ENCODE measurements at regions not wholly inside any gene's neighbourhood (a gene's known extent, or its start where the extent isn't known, plus 50 kb on each side); places are given as distances from the start of the nearest gene placed in this dataset.
A peak's percentile ranks its signal among the peaks of the same experiment; 100 is the strongest.

DNA sequence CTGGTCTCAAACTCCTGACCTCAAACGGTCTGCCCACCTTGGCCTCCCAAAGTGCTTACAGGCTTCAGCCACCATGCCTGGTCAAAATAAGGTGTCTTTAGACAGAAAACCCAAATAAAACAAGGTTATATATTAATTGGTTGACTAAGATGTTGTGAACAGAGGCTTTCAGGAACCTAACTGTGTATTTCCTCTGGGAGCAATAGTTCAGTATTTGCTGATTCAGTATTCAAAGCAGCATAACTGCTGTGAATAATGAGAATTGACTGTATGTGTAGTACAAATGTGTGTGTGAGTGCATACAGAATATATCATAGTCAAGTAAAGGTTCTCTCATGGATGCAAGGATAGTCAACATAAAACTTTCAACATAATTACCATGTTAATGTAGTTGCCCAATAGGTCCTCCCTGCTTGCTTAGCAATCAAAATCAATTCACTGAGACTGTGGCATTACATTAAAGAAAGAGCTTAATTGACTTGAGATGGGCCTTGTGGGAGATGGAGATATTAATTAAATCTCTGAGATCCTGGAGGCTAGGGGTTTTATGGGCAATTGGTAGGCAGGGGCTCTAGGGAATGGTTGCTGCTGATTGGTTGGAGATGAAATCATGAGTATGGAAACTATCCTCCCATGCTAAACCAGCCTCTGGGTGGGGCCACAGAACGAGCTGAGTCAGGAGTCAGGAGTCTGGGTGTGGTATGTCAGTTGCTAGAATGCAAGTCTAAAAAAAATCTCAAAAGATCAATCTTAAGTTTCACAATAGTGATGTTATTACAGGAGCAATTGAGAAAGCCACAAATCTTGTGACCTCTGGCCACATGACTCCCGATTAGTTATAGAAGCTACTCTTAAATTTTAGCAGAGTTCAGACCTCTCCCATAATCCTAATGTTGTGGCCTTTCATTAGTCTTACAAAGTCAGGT, 162.7 kb downstream of the AKR1D1 start:
- Histone ChIP-seq H3K27me3 (ENCODE audit: insufficient read depth, poor library complexity, severe bottlenecking) (no peaks in the 10 kb centered on the region), H3K9me3 (ENCODE audit: severe bottlenecking) (peaks cover 2% of the 10 kb centered on the region), H3K4me3 (ENCODE audit: severe bottlenecking) (no peak overlapping the region), H3K4me1 (ENCODE audit: insufficient read depth, poor library complexity, severe bottlenecking) (no peaks in the 10 kb centered on the region), H3K27ac (ENCODE audit: poor library complexity, severe bottlenecking) (no peak overlapping the region), H3K36me3 (ENCODE audit: low read depth) (no peaks in the 10 kb centered on the region)
- ATAC-seq (ENCODE audit: low read depth) (peak; percentile 53; the same call in 2 of the 3 replicates), DNase-seq (ENCODE audit: low spot score) (no peak)
- TF ChIP-seq, protein P1, sequence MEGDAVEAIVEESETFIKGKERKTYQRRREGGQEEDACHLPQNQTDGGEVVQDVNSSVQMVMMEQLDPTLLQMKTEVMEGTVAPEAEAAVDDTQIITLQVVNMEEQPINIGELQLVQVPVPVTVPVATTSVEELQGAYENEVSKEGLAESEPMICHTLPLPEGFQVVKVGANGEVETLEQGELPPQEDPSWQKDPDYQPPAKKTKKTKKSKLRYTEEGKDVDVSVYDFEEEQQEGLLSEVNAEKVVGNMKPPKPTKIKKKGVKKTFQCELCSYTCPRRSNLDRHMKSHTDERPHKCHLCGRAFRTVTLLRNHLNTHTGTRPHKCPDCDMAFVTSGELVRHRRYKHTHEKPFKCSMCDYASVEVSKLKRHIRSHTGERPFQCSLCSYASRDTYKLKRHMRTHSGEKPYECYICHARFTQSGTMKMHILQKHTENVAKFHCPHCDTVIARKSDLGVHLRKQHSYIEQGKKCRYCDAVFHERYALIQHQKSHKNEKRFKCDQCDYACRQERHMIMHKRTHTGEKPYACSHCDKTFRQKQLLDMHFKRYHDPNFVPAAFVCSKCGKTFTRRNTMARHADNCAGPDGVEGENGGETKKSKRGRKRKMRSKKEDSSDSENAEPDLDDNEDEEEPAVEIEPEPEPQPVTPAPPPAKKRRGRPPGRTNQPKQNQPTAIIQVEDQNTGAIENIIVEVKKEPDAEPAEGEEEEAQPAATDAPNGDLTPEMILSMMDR (IDR thresholded peaks at IDR 0.05; ENCODE audit: poor library complexity, severe bottlenecking), result no peak

DNA sequence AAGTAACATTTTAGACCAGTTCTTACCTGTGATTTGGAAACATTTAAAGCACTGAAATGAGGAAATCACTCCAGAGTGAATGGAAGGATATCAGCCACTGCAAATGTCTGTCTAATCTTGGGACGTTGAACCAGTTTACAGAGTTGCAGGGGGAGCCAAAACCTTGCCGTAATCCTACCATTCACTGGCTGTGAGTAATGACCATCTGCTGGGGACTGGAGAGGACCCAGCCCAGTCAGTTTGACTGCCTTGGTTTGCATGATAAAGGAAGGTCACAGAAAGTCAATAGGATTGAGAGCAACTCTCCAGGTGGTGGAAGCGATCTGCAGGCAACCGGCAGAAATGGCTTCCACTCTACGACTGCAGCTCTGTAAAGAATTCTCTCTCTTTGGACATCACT, 167.2 kb downstream of the AKR1D1 start:
- Histone ChIP-seq H3K4me3 (ENCODE audit: severe bottlenecking) (no peak overlapping the region), H3K36me3 (ENCODE audit: low read depth) (no peaks in the 10 kb centered on the region), H3K4me1 (ENCODE audit: insufficient read depth, poor library complexity, severe bottlenecking) (no peaks in the 10 kb centered on the region), H3K9me3 (ENCODE audit: severe bottlenecking) (peaks cover 2% of the 10 kb centered on the region), H3K27me3 (ENCODE audit: insufficient read depth, poor library complexity, severe bottlenecking) (no peaks in the 10 kb centered on the region), H3K27ac (ENCODE audit: poor library complexity, severe bottlenecking) (no peak overlapping the region)
- TF ChIP-seq, protein P1 (IDR thresholded peaks at IDR 0.05; ENCODE audit: poor library complexity, severe bottlenecking), result no peak
- no peak; the same call in 1 of the 3 replicates for ATAC-seq (ENCODE audit: low read depth)
- DNase-seq (ENCODE audit: low spot score), result no peak

DNA sequence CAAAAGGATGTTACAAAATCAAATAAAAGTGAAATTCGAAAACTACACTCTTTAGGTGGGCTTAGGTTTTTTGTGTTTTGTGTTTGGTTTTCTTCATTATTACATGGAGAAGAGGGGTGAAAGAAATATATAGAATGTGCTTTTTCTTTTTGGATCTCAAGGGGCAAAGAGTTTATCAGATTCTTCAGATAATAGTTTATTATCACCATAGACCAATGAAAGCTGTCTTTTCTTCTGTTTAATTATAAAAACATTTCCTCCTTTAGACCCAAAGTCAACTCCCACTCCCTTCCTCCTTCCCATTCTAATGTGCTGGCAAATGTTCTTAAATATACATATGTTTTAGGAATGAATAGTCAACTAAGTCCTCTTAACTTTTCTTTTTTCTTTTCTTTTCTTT, 167.6 kb downstream of the AKR1D1 start:
- H3K9me3 ChIP-seq (ENCODE audit: severe bottlenecking), result peaks cover 2% of the 10 kb centered on the region
- DNase-seq (ENCODE audit: low spot score), result no peak
- no peaks in the 10 kb centered on the region for H3K4me1 ChIP-seq (ENCODE audit: insufficient read depth, poor library complexity, severe bottlenecking)
- no peak overlapping the region for H3K4me3 ChIP-seq (ENCODE audit: severe bottlenecking)
- H3K27ac ChIP-seq (ENCODE audit: poor library complexity, severe bottlenecking), result no peak overlapping the region
- no peaks in the 10 kb centered on the region for H3K27me3 ChIP-seq (ENCODE audit: insufficient read depth, poor library complexity, severe bottlenecking)
- no peak for ATAC-seq (ENCODE audit: low read depth)
- TF ChIP-seq, protein P1 (IDR thresholded peaks at IDR 0.05; ENCODE audit: poor library complexity, severe bottlenecking), result no peak
- H3K36me3 ChIP-seq (ENCODE audit: low read depth), result no peaks in the 10 kb centered on the region

DNA sequence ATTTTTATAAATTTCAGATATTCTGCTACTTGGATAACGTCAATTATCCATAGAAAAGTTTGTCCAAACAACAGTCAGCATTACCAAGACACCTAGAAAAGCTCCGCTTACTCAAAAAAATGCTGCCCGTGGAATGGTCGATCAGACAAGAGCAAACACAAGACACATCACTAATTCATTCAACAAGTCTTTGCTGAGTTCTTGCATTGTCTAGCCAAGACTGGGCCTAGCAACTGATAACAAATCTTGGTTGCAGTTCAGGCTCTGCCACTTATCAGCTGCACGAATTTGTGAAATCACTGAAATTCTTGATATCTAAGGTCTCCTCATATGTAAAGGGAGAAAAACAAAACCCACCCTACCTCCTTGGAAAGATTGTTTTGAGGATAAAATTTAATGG, 168.3 kb downstream of the AKR1D1 start:
- DNase-seq (ENCODE audit: low spot score) (no peak), ATAC-seq (ENCODE audit: low read depth) (no peak)
- H3K36me3 ChIP-seq (ENCODE audit: low read depth), result no peaks in the 10 kb centered on the region
- no peak overlapping the region for H3K27ac ChIP-seq (ENCODE audit: poor library complexity, severe bottlenecking)
- no peaks in the 10 kb centered on the region for H3K4me1 ChIP-seq (ENCODE audit: insufficient read depth, poor library complexity, severe bottlenecking)
- H3K4me3 ChIP-seq (ENCODE audit: severe bottlenecking), result no peak overlapping the region
- no peaks in the 10 kb centered on the region for H3K27me3 ChIP-seq (ENCODE audit: insufficient read depth, poor library complexity, severe bottlenecking)
- TF ChIP-seq, protein P1 (IDR thresholded peaks at IDR 0.05; ENCODE audit: poor library complexity, severe bottlenecking), result no peak
- H3K9me3 ChIP-seq (ENCODE audit: severe bottlenecking), result peaks cover 2% of the 10 kb centered on the region

DNA sequence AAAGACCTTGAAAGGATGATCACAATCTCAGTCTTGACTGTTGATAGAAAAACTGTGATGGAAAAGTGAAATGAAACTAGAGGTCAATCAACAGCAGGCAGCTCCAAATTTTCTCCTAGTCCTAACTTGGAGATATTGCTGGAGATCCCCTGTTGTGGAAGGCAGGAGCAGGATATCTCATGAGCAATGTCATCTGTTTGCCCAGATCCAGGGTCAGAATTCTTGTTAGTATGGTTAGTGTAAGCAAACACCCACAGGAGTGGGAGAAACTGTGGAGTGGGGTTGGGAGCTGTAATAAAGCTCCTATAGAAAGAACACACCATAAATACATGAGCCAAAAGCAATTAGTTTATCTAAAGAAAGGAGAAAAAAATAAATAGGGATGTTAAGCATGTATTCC, 169.0 kb downstream of the AKR1D1 start:
- DNase-seq (ENCODE audit: low spot score) (no peak), ATAC-seq (ENCODE audit: low read depth) (no peak)
- no peak overlapping the region for H3K4me3 ChIP-seq (ENCODE audit: severe bottlenecking)
- no peak overlapping the region for H3K27ac ChIP-seq (ENCODE audit: poor library complexity, severe bottlenecking)
- H3K36me3 ChIP-seq (ENCODE audit: low read depth), result no peaks in the 10 kb centered on the region
- H3K9me3 ChIP-seq (ENCODE audit: severe bottlenecking), result peaks cover 2% of the 10 kb centered on the region
- no peaks in the 10 kb centered on the region for H3K27me3 ChIP-seq (ENCODE audit: insufficient read depth, poor library complexity, severe bottlenecking)
- TF ChIP-seq, protein P1 (IDR thresholded peaks at IDR 0.05; ENCODE audit: poor library complexity, severe bottlenecking), result no peak
- no peaks in the 10 kb centered on the region for H3K4me1 ChIP-seq (ENCODE audit: insufficient read depth, poor library complexity, severe bottlenecking)
